GM10266 (cell line): ENCODE measurements at regions not wholly inside any gene's neighbourhood (a gene's known extent, or its start where the extent isn't known, plus 50 kb on each side); places are given as distances from the start of the nearest gene placed in this dataset.

ENCODE experiments used
- DNase-seq: peaks from one replicate; pipeline ENCODE4 v3.0.0; 2012; ENCODE audit errors: extremely low spot score
- CTCF ChIP-seq: IDR thresholded peaks from 2 replicates; pipeline ENCODE4 v1.5.1; 2012; ENCODE audit warnings: mild to moderate bottlenecking, low read depth; ENCODE audit not compliant: control insufficient read depth, insufficient read depth; ENCODE audit errors: missing control alignments

GRCh38 chr6:43935921-43936439 is 166.0 kb downstream of the VEGFA start:
- DNase-seq = no peak
- no peak for TF ChIP-seq CTCF

- DNase-seq = no peak
Observed at GRCh38 chr6:43934803-43935602, 165.0 kb downstream of the VEGFA start.

GRCh38 chr6:43934183-43934802 is 164.3 kb downstream of the VEGFA start:
- DNase-seq = no peak
- no peak for TF ChIP-seq CTCF

More at GRCh38 chr6:43934803-43935602, 165.0 kb downstream of the VEGFA start:
- TF ChIP-seq CTCF = no peak

- DNase-seq = no peak
- no peak for TF ChIP-seq CTCF
Observed at GRCh38 chr6:43933148-43933885, 163.3 kb downstream of the VEGFA start.

- no peak for DNase-seq
- no peak for TF ChIP-seq CTCF
Observed at GRCh38 chr6:43932259-43933147, 162.5 kb downstream of the VEGFA start.

- DNase-seq = no peak
- no peak for TF ChIP-seq CTCF
Observed at GRCh38 chr6:43931201-43931600, 161.2 kb downstream of the VEGFA start.
